ENCODE measurements at regions not wholly inside any gene's neighbourhood (a gene's known extent, or its start where the extent isn't known, plus 50 kb on each side); places are given as distances from the start of the nearest gene placed in this dataset.

GRCh38 chr11:33635161-33635560 is 65.5 kb downstream of the C11orf91 start:
- DNase-seq (ENCODE audit: low read depth, low spot score), result no peak
- H3K9me3 ChIP-seq (ENCODE audit: low read depth, low read length), result no peaks in the 10 kb centered on the region

GRCh38 chr11:33634291-33634834 is 66.3 kb downstream of the C11orf91 start:
- TF ChIP-seq FOXP2 (optimal IDR thresholded peaks at IDR 0.05; ENCODE audit: control extremely low read depth, extremely low read length, insufficient read depth) (no peak), POLR2AphosphoS5 (IDR thresholded peaks at IDR 0.05; ENCODE audit: borderline replicate concordance, low read depth, low read length) (no peak), EZH2 (IDR thresholded peaks at IDR 0.05) (no peak)
- no peak overlapping the region for H3K4me3 ChIP-seq
- H3K9ac ChIP-seq (ENCODE audit: insufficient read length), result no peak overlapping the region
- no peaks in the 10 kb centered on the region for H3K36me3 ChIP-seq (ENCODE audit: insufficient read depth, low read length)
- no peaks in the 10 kb centered on the region for H3K9me3 ChIP-seq (ENCODE audit: low read depth, low read length)
- no peak for DNase-seq (ENCODE audit: low read depth, low spot score)
- H3K27ac ChIP-seq, result no peak overlapping the region

More at GRCh38 chr11:33635161-33635560, 65.5 kb downstream of the C11orf91 start:
- TF ChIP-seq POLR2AphosphoS5 (IDR thresholded peaks at IDR 0.05; ENCODE audit: borderline replicate concordance, low read depth, low read length) (no peak), EZH2 (IDR thresholded peaks at IDR 0.05) (no peak), FOXP2 (optimal IDR thresholded peaks at IDR 0.05; ENCODE audit: control extremely low read depth, extremely low read length, insufficient read depth) (no peak)
- H3K27ac ChIP-seq, result no peak overlapping the region
- H3K9ac ChIP-seq (ENCODE audit: insufficient read length), result no peak overlapping the region
- no peaks in the 10 kb centered on the region for H3K36me3 ChIP-seq (ENCODE audit: insufficient read depth, low read length)
- H3K4me3 ChIP-seq, result no peak overlapping the region

GRCh38 chr11:33633251-33634003 is 67.2 kb downstream of the C11orf91 start:
- Histone ChIP-seq H3K9ac (ENCODE audit: insufficient read length) (no peak overlapping the region), H3K9me3 (ENCODE audit: low read depth, low read length) (no peaks in the 10 kb centered on the region), H3K36me3 (ENCODE audit: insufficient read depth, low read length) (no peaks in the 10 kb centered on the region), H3K4me3 (no peak overlapping the region), H3K27ac (no peak overlapping the region)
- no peak for TF ChIP-seq FOXP2 (optimal IDR thresholded peaks at IDR 0.05; ENCODE audit: control extremely low read depth, extremely low read length, insufficient read depth)
- no peak for TF ChIP-seq EZH2 (IDR thresholded peaks at IDR 0.05)
- no peak for TF ChIP-seq POLR2AphosphoS5 (IDR thresholded peaks at IDR 0.05; ENCODE audit: borderline replicate concordance, low read depth, low read length)
- DNase-seq (ENCODE audit: low read depth, low spot score), result no peak

- H3K36me3 ChIP-seq (ENCODE audit: insufficient read depth, low read length), result no peaks in the 10 kb centered on the region
- DNase-seq (ENCODE audit: low read depth, low spot score), result no peak
- TF ChIP-seq POLR2AphosphoS5 (IDR thresholded peaks at IDR 0.05; ENCODE audit: borderline replicate concordance, low read depth, low read length) (no peak), FOXP2 (optimal IDR thresholded peaks at IDR 0.05; ENCODE audit: control extremely low read depth, extremely low read length, insufficient read depth) (no peak), EZH2 (IDR thresholded peaks at IDR 0.05) (no peak)
- H3K9ac ChIP-seq (ENCODE audit: insufficient read length), result no peak overlapping the region
- no peak overlapping the region for H3K27ac ChIP-seq
- H3K9me3 ChIP-seq (ENCODE audit: low read depth, low read length), result no peaks in the 10 kb centered on the region
- no peak overlapping the region for H3K4me3 ChIP-seq
Observed at GRCh38 chr11:33631749-33632091, 68.9 kb downstream of the C11orf91 start.

- Histone ChIP-seq H3K36me3 (ENCODE audit: insufficient read depth, low read length) (no peaks in the 10 kb centered on the region), H3K9me3 (ENCODE audit: low read depth, low read length) (no peaks in the 10 kb centered on the region), H3K4me3 (no peak overlapping the region), H3K9ac (ENCODE audit: insufficient read length) (no peak overlapping the region), H3K27ac (no peak overlapping the region)
- TF ChIP-seq FOXP2 (optimal IDR thresholded peaks at IDR 0.05; ENCODE audit: control extremely low read depth, extremely low read length, insufficient read depth) (no peak), POLR2AphosphoS5 (IDR thresholded peaks at IDR 0.05; ENCODE audit: borderline replicate concordance, low read depth, low read length) (no peak), EZH2 (IDR thresholded peaks at IDR 0.05) (no peak)
- DNase-seq (ENCODE audit: low read depth, low spot score), result no peak
Observed at GRCh38 chr11:33630936-33631748, 69.5 kb downstream of the C11orf91 start.

- Histone ChIP-seq H3K9ac (ENCODE audit: insufficient read length) (no peak overlapping the region), H3K9me3 (ENCODE audit: low read depth, low read length) (no peaks in the 10 kb centered on the region), H3K4me3 (no peak overlapping the region), H3K36me3 (ENCODE audit: insufficient read depth, low read length) (no peaks in the 10 kb centered on the region), H3K27ac (no peak overlapping the region)
- TF ChIP-seq FOXP2 (optimal IDR thresholded peaks at IDR 0.05; ENCODE audit: control extremely low read depth, extremely low read length, insufficient read depth) (no peak), EZH2 (IDR thresholded peaks at IDR 0.05) (no peak), POLR2AphosphoS5 (IDR thresholded peaks at IDR 0.05; ENCODE audit: borderline replicate concordance, low read depth, low read length) (no peak)
- no peak for DNase-seq (ENCODE audit: low read depth, low spot score)
Observed at GRCh38 chr11:33624083-33624482, 76.5 kb downstream of the C11orf91 start.

- no peak for TF ChIP-seq POLR2AphosphoS5 (IDR thresholded peaks at IDR 0.05; ENCODE audit: borderline replicate concordance, low read depth, low read length)
- no peak for TF ChIP-seq EZH2 (IDR thresholded peaks at IDR 0.05)
- TF ChIP-seq FOXP2 (optimal IDR thresholded peaks at IDR 0.05; ENCODE audit: control extremely low read depth, extremely low read length, insufficient read depth), result no peak
- H3K36me3 ChIP-seq (ENCODE audit: insufficient read depth, low read length), result no peaks in the 10 kb centered on the region
- no peak for DNase-seq (ENCODE audit: low read depth, low spot score)
- H3K27ac ChIP-seq, result no peak overlapping the region
- no peak overlapping the region for H3K9ac ChIP-seq (ENCODE audit: insufficient read length)
- no peak overlapping the region for H3K4me3 ChIP-seq
- H3K9me3 ChIP-seq (ENCODE audit: low read depth, low read length), result no peaks in the 10 kb centered on the region
Observed at GRCh38 chr11:33622806-33623205, 77.8 kb downstream of the C11orf91 start.

- no peak overlapping the region for H3K27ac ChIP-seq
- TF ChIP-seq EZH2 (IDR thresholded peaks at IDR 0.05), result no peak
- TF ChIP-seq FOXP2 (optimal IDR thresholded peaks at IDR 0.05; ENCODE audit: control extremely low read depth, extremely low read length, insufficient read depth), result no peak
- no peak for TF ChIP-seq POLR2AphosphoS5 (IDR thresholded peaks at IDR 0.05; ENCODE audit: borderline replicate concordance, low read depth, low read length)
- no peak overlapping the region for H3K9ac ChIP-seq (ENCODE audit: insufficient read length)
- no peaks in the 10 kb centered on the region for H3K9me3 ChIP-seq (ENCODE audit: low read depth, low read length)
- DNase-seq (ENCODE audit: low read depth, low spot score), result no peak
- no peak overlapping the region for H3K4me3 ChIP-seq
- no peaks in the 10 kb centered on the region for H3K36me3 ChIP-seq (ENCODE audit: insufficient read depth, low read length)
Observed at GRCh38 chr11:33622186-33622585, 78.4 kb downstream of the C11orf91 start.
